DMS53 (cell line): ENCODE measurements at regions not wholly inside any gene's neighbourhood (a gene's known extent, or its start where the extent isn't known, plus 50 kb on each side); places are given as distances from the start of the nearest gene placed in this dataset.

ENCODE experiments used
- DNase-seq: peaks from one replicate; lab custom pipeline; 2025; lab: John Stamatoyannopoulos, UW

DNA sequence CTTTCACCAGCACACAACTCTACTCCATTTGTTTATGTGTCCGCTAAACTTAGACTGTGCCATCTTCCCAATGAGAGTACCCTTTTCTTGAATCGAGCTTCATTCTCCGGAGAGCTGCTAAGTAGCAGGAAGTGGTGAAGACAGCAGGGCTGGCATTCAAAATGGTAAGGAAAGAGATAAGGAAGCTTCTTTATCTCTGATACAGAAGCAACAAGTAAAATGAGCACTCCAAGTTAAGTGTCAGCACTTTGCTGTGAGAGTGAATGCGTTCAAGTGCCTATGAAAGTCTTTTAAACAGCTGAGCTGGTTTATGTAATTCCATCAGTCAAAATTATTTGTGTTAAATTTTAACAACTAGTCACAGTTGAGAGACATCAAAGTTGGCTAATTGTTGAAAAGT is 386.8 kb upstream of the PTPRD start:
- DNase-seq: no peak

DNA sequence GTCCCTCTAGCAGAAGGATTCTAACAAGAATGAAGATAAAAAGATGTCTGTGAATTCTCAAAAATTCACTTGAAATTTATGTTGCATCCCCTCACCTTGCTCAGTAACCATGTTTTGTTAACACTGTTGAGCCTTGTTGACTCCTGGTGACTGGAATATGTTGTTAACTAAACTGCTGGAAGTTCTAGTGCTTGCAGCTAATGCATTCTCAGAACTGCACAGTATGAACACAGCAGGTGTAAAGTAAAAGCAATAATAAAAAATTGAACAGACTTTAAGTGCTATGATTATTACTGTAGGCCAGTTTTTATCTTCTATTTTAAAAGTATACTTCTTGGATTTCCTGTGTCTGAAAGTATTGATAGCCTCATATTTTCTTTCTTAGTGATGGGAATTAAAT is 388.7 kb upstream of the PTPRD start:
- DNase-seq: no peak

DNA sequence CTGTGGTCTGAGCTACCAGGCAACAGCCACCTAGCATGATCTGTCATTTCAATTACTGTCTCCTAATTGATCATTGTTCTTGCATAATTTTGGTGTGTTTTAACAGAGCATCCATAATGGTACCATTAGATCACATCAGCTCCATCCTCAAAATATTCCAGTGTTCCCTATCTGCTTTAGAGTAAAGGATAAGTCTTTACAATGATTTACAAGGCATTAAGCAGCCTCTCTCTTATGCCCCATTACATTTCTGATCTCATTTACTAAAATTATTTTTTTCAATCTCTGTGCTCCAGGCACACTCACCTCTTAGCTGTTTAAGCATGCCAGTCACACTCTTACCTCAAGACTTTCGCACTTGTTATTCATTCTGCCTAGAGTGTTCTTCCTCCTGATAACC is 389.9 kb upstream of the PTPRD start:
- DNase-seq: no peak

DNA sequence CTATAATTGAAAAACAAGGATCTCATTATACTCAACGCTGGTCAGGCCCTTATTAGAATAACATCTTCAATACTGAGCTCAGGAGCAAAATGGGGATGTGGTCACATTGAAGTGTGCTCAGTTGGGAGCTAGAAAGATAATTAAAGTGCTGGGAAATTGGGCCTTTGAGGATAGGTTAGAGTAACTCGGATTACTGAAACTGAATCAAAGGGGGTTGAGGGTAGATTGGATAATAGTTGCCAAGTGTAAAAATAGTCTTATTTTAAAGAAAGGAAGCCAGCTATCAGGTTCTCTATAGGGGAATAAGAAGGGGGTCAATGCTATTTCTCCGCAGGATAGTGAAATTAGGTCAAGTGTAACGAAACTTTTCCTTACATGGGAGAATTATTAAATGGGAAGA is 391.0 kb upstream of the PTPRD start:
- no peak for DNase-seq

DNA sequence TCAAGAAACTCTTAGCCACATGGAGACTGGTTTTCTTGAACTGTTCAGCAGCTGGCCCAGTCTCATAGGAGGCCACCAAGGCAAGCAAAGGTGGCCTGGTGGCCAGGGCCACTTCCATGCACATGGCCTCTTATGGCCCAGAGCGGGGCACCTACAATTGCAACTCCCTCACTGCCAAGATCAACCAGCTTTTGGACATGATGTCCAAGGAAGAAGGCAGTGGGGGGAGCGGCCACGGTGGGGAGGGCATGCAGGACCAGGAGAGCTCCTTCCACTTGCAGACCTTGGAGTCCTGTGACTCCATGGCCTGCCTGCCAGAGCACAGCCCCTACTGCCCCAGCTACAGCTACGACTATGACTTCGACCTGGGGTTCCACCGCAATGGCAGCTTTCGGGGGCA is 398.9 kb upstream of the PTPRD start:
- DNase-seq: no peak

DNA sequence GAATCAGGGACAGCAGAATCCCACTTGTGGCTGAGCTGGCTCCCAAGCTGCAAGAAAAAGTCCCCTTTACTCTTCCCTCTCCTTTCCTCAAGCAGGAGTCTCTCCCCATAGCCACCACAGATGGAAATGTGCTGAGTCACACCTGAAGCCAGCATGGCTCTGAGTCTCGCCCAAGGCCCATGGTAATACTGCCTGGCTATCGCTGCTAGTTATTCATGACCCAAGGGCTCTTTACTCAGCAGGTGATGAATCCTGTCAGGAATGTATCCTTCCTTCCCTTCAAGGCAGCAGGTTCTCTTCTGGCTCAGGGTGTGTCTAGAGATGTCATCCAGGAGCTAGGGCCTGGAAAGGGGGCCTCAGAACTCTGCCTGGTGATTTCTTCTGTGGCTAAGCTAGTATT is 403.3 kb upstream of the PTPRD start:
- DNase-seq: no peak

DNA sequence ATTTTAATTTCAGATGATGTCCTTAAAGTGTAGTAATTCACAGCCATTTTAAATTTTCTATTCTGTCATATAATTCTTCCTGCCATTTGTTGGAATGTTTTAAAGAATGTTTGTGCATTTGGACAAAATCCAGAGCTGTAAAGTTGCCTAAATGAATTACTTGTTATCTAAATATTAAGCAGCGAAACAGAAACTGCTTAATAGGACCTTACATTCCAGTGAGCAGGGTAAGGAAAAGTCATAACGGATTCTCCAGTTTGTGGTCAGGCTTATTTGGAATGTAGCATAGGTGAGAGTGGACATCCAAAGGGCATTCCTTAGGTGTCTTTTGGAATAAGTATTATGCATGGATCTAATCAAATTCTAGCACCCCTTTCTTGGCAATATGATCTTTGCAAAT is 410.4 kb upstream of the PTPRD start:
- no peak for DNase-seq

DNA sequence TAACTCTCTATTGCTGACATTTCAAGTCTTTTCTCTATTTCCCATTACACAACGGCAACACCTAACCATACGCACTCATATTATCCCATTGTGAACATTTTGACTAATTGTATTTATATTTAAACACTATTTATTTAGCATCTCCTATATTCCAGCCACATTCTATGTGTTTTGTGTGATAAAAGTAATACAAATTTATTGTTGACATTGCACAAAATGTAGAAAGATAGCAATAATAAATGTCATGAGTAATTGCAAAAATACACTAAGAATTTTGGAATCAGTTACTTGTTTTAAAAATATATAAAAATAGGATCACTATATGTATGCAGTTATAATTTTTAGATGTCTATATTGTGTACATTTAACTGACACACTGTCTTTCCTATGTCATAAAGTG is 413.0 kb upstream of the PTPRD start:
- DNase-seq: no peak

DNA sequence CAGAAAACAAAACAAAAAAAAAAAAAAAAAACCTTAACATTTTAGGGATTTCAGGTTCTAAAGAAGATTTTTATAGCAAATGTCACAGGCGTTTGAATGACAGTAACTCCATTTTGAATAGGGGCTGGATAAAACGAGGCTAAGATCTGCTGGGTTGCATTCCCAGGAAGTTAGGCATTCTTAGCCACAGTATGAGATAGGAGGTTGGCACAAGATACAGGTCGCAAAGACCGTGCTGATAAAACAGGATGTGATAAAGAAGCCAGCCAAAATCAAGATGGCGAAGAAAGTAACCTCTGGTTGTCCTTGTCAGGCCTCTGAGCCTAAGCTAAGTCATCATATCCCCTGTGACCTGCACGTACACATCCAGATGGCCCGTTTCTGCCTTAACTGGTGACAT is 425.6 kb upstream of the PTPRD start:
- no peak for DNase-seq

DNA sequence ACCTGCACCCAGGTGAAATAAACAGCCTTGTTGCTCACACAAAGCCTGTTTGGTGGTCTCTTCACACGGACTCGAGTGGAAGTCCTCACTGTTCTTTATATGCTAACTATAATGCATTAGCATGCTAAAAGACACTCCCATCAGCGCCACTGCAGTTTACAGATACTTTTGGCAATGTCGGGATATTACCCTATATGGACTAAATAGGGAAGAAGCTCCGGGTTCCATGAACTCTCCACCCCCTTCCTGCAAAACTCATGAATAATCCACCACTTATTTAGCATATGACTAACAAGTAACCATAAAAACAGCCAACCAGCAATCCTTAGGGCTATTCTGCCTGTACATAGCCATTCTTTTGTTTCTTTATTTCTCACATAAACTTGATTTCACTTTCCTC is 426.2 kb upstream of the PTPRD start:
- DNase-seq: no peak

DNA sequence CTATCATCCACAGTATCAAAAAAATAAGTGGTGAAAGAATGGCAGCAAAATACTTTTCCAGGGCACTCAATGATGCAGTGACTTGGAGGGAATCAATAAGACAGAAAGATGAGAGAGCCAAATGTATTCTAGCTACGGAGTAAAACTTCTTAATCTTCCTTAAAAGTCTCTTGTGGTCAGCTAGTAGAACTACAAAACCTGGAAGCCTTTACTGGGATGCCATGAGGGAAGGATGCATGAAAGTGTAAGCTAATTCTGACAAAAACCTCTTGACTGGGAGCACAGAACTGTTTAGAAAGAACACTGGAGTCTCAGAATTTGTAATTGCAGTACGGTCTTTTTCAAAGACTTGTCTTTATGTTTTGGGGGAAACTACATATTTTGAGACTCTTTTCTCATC is 432.8 kb upstream of the PTPRD start:
- no peak for DNase-seq

DNA sequence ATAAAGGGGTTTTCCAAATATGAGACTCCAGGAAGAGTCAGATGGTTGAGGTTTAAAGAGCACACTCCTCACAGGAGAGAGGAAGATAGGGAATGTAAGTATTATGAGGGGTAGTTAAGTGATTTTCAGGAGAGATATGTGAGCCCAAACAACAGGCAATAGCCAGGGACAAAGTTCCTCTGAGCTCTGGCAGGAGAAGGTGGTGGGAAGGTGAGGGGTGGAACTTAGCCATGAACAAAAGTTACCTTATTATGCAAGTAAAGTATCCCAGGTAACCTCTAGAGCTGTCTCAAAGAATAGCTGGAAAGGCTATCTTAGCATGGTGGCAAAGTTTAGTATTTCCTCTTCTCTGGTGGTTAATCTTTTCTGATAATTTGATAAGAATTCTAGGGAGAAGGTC is 450.5 kb upstream of the PTPRD start:
- DNase-seq: no peak

DNA sequence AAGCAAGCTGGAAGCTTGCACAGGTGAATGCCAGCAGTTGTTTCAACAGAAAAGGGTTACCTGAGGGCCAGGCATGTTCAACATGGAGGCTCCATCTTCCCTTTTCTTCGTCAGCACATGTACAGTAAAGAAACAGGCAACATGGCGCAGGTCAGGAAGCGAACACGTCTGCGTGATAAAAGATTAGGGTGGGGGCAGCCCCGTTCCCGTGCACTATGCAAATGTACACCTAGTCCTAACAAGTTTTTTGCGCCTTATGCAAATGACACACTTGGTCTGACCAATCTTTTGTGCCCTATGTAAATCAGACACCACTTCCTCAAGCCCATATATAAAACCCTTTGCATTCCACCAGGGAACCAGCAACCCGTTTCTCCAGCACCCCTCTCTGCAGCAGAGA is 452.1 kb upstream of the PTPRD start:
- DNase-seq: no peak

DNA sequence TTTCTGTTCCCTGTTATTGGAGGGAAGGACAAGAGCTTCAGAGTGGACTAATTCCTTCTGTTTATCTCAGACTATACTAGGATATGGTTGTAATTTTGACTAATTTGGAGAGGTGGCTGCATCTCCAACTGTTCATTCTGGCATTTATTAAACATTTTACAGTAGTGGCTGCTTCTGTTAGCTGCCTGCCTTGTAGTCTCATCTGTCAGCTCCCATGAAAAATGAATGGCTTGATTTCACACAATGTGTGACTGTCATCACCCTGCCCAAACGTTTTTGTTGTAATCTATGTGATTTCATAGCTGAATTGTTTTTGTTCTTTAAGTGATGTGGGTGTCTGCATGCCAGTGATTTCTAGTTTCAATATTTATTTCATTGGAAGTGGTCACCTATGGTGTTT is 459.4 kb upstream of the PTPRD start:
- DNase-seq: no peak

DNA sequence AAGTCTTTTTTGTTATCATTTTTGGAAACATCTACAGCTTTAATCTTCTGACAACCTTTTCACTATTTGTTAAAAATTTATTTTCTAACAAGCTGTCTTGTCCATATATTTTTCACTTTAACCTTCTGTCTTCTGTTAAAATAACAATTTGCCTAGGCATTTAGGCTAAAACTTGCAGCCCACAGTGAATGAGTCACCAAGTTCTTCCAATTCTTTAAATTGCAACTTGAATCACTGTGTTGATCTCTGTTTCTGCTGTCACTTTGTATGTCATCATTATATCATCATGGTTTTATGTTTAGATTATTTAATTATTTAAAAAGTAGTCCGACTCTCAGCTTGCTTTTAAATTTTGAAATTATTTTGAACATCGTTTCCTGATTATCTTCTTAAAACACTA is 473.8 kb upstream of the PTPRD start:
- DNase-seq: no peak

DNA sequence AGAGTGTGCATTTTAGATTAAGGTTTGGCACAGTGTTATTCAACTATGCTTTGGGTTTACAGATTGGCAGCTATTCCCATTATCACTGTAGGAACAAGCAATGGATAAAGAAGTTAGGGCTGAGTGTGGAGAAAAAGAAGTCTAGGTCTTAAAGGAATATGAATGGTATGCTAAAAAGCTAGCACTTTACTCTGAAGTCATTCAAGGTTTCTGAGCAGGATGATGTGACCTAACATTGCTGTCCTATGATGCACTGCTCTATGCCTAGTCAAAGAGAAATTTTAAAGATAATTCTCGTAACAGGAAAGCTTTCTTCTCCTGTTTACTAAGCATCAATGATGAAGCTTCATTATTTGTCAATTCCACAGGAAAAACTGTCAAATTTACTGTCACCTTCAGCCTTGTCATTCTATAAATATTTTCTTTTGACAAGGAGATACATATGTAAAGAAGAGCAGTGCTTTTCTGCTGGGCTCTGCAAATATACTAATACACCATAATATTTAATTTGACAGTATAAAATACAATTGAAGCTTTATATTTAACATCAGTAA is 476.1 kb upstream of the PTPRD start:
- DNase-seq: no peak

DNA sequence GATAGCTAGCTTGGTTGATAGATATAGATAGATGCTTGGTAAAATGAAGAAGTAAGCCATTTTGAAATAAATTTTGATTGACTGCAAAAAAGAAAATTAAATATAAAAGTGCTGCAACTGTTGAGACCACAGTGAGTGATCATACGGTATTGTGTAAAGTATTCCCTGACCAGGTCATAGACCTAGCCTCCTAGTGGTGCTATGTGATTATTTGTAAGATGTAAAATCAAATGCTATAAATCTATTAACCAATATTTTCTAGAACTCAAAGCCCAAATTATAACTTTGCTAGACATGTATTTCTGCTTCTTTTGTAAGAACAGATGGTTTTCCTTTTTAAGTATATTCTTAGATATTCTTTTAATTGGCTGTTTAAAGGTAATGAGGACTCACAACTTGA is 480.2 kb upstream of the PTPRD start:
- no peak for DNase-seq

DNA sequence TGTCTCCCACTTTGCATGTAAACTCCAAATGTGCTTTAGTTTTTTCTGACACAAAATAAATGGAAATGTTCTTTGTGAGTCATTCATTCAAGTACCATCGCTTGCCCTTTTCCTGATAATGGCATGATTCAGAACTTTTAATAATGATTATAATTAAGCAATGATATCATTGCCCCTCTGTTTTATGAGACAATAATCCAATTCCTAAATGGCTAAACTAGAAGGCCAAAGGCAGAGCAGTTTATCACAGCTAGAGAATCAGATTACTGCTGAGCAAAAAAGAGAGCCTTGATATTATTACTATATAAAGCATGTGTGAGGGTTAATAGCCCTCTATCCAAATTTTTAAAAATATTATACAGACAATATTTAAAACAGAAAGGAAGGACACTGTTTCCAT is 484.2 kb upstream of the PTPRD start:
- DNase-seq: no peak

DNA sequence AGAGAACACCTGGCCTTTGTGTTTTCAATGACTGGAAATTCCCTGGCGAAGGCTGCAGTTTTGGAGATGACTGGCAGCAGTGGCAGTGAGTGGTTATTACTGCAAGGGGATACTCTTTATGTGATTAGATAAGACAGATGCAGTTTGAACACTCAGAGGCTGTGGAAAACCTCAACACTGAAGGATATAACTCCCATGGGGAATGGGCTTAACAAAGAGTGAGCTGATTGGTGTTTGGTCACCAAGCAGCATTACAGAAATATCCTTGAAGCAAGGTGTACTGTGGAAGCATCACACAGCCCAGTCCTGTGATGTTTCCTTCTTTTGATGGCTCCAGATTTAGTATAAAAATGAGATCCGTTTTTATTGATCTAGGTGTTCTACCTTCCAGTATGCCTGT is 490.7 kb upstream of the PTPRD start:
- peak; percentile 2 for DNase-seq

DNA sequence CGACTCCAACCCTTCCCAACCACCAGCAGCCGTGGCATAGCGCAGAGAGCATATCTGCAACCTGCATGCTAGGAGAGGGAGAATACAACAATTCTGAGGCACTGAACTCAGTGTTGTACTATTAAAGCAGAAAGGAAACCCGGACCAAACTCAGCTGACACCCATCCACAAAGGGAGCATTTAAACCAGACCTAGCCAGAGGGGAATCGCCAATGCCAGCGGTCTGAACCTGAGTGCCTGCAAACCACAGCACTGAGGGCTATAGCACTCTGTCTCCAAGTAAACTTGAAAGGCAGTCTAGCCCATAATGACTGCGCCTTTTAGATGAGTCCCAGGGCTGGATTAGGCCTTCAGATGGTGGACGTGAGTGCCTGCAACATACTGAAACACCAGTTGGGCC is 494.4 kb upstream of the PTPRD start:
- no peak for DNase-seq

DNA sequence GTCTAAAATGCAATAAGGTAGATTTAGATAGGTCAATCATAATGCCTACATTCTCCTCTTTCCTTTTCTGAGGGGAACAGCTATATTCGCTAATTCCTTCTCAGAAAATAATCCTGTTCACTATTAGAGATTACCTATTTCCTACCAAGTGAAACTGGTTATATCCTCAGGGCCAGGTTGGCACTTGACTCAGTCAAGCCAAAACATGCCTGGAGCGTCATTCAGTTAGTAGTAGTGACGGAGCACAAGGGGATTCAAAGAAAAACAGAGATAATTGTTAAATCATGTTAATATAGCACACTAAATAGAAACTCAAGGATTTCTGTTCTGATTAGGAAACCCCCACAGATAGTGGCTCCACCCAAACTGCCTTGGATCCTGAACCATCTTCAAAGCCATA is 515.4 kb upstream of the PTPRD start:
- no peak for DNase-seq

DNA sequence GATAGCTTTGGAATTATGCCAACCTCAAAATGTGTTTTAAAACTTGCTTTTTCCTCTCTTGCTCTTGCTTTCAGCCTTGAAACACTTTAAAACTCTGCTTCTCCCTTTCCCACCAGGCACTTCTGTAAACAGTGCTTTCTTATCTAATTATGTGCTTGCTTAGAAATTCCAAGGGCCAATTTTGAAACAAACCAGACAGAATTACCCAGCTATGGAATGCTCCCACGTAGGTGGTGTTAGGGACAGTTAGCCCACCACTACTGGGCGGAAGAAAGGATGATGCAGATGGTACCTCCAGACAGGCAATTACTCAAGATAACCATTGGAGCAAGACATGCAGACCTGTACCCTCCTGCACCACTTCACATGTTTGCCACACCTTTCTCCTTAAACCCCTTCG is 523.0 kb upstream of the PTPRD start:
- no peak for DNase-seq

DNA sequence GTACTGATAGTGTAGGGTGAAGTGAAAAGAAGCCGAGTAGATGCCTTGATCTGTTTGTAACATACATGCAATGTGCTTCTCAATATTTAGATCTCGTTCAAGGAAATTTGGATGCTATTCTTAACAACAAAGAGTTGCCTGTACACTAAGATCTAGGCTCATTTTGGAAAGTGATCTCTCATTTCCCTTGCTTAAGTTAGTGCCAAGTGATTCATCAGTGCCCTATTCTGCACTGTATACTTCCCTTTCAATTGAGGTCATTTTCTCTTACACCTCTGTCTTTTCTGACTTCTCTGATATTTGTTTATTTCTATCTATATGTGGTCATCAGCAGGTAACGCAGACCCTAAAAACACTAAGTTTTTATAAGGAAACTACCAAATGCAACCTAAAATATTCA is 528.6 kb upstream of the PTPRD start:
- no peak for DNase-seq

DNA sequence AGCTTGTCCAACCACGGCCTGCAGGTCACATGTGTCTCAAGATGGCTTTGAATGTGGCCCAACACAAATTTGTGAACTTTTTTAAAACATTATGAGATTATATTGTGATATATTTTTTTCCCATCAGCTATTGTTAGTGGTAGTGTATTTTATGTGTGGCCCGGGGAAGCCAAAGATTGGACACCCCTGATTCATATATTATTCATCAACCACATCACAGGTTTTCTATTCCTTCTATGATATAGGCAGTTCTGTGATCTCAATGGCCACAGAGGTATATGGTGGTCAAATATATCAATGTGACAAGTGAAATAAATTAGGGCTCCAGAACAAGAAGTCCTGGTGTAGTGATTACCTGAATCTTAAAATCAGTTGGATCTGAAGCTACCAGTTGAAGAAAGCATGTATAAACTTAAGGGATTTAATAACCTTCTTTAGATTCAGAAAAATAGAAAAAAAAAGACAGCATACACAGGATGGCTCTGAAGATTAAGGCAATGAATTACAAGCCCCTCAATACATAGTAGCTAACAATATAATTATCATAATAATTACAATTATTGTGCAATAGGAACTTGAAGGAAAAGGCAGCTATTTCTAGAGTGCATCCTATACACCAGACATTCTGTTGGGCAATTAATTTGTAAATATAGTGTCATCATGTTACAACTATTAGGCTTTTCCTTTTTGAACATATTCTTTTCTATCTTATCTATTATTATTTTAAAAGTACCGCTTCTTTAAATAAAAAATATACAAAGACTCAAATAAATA is 530.4 kb upstream of the PTPRD start:
- no peak for DNase-seq
